Suprapubic skin (tissue), 4 donors: ENCODE measurements at regions not wholly inside any gene's neighbourhood (a gene's known extent, or its start where the extent isn't known, plus 50 kb on each side); places are given as distances from the start of the nearest gene placed in this dataset.

Experiments
- DNase-seq, 2 donors: peaks; one replicate each; pipeline ENCODE4 v3.0.0-alpha.2; 2019; ENCODE audit warnings: low spot score in 2 of 2
- H3K27ac ChIP-seq: fragments of 200-600 bp; sonication (generic); one replicate; pipeline ENCODE4 v1.5.1; 2019
- H3K27me3 ChIP-seq: fragments of 200-600 bp; sonication (generic); one replicate; pipeline ENCODE4 v1.5.1; 2019
- H3K36me3 ChIP-seq: fragments of 200-600 bp; sonication (generic); one replicate; pipeline ENCODE4 v1.5.1; 2019
- H3K4me1 ChIP-seq: fragments of 200-600 bp; sonication (generic); one replicate; pipeline ENCODE4 v1.5.1; 2019
- H3K4me3 ChIP-seq: fragments of 200-600 bp; sonication (generic); one replicate; pipeline ENCODE4 v1.5.1; 2019; ENCODE audit warnings: mild to moderate bottlenecking
- H3K9me3 ChIP-seq: fragments of 200-600 bp; sonication (generic); one replicate; pipeline ENCODE4 v1.5.1; 2019
- CTCF ChIP-seq, 2 donors: fragments of 200-600 bp in 1 of 2; fragments of 450-650 bp in 1 of 2; sonication (generic) in 1 of 2; IDR thresholded peaks; one replicate each; pipeline ENCODE4 v1.5.1; 2016 to 2019; ENCODE audit warnings: antibody characterized with exemption in 2 of 2, mild to moderate bottlenecking in 1 of 2, moderate library complexity in 1 of 2
- EP300 ChIP-seq: sonication (generic); formaldehyde crosslinking; IDR thresholded peaks from one replicate; pipeline ENCODE4 v1.6.1; 2017; ENCODE audit warnings: antibody characterized with exemption
- POLR2A ChIP-seq, 2 donors: fragments of 450-650 bp; IDR thresholded peaks; one replicate each; pipeline ENCODE4 v1.6.1; 2017; ENCODE audit warnings: antibody characterized with exemption in 2 of 2, mild to moderate bottlenecking in 2 of 2, moderate library complexity in 2 of 2
- POLR2AphosphoS5 ChIP-seq, 3 donors: sonication (generic); formaldehyde crosslinking; IDR thresholded peaks; one replicate each; pipeline ENCODE4 v1.6.1; 2017; ENCODE audit warnings: antibody characterized with exemption in 3 of 3
- WGBS: methylation state at CpG from one replicate; pipeline ENCODE4 v1.1.5; 2018; 5-methylcytosine and 5-hydroxymethylcytosine counted together

- no peak for DNase-seq
- TF ChIP-seq POLR2AphosphoS5 (IDR thresholded peaks at IDR 0.05) = no peak
- no peak for TF ChIP-seq CTCF (IDR thresholded peaks at IDR 0.05)
- TF ChIP-seq POLR2A (IDR thresholded peaks at IDR 0.05) = no peak
- TF ChIP-seq EP300 = no peak
Measured at GRCh38 chr13:34320084-34320483, 502.1 kb downstream of the RFC3 start.

GRCh38 chr13:34322014-34322742 is 504.2 kb downstream of the RFC3 start:
- TF ChIP-seq EP300 = no peak
- no peak for TF ChIP-seq POLR2AphosphoS5 (IDR thresholded peaks at IDR 0.05)
- no peak for TF ChIP-seq POLR2A (IDR thresholded peaks at IDR 0.05)
- TF ChIP-seq CTCF (IDR thresholded peaks at IDR 0.05) = no peak
- no peaks in the 10 kb centered on the region for H3K36me3 ChIP-seq
- no peaks in the 10 kb centered on the region for H3K4me1 ChIP-seq
- H3K9me3 ChIP-seq = no peaks in the 10 kb centered on the region
- no peaks in the 10 kb centered on the region for H3K27me3 ChIP-seq
- no peak overlapping the region for H3K27ac ChIP-seq
- WGBS = 86% methylated on average over 9 of the region's 9 CpGs
- DNase-seq = no peak
- H3K4me3 ChIP-seq = no peak overlapping the region

More at GRCh38 chr13:34320084-34320483, 502.1 kb downstream of the RFC3 start:
- Histone ChIP-seq H3K36me3 (no peaks in the 10 kb centered on the region), H3K4me3 (no peak overlapping the region), H3K27me3 (no peaks in the 10 kb centered on the region), H3K9me3 (no peaks in the 10 kb centered on the region), H3K4me1 (no peaks in the 10 kb centered on the region), H3K27ac (no peak overlapping the region)
- 74% methylated on average over 1 of the region's 1 CpG for WGBS

- no peaks in the 10 kb centered on the region for H3K4me1 ChIP-seq
- H3K27ac ChIP-seq = no peak overlapping the region
- no peaks in the 10 kb centered on the region for H3K36me3 ChIP-seq
- no peaks in the 10 kb centered on the region for H3K9me3 ChIP-seq
- 90% methylated on average over 3 of the region's 3 CpGs for WGBS
- no peaks in the 10 kb centered on the region for H3K27me3 ChIP-seq
- H3K4me3 ChIP-seq = no peak overlapping the region
- no peak for DNase-seq
- no peak for TF ChIP-seq POLR2A (IDR thresholded peaks at IDR 0.05)
Measured at GRCh38 chr13:34322743-34323074, 504.8 kb downstream of the RFC3 start.

- Histone ChIP-seq H3K4me1 (no peaks in the 10 kb centered on the region), H3K27ac (no peak overlapping the region), H3K36me3 (no peaks in the 10 kb centered on the region), H3K27me3 (no peaks in the 10 kb centered on the region), H3K9me3 (no peaks in the 10 kb centered on the region), H3K4me3 (no peak overlapping the region)
- DNase-seq = no peak
- WGBS = 71% methylated on average over 20 of the region's 20 CpGs
- TF ChIP-seq EP300 (no peak), POLR2A (IDR thresholded peaks at IDR 0.05) (no peak)
Measured at GRCh38 chr13:34335014-34336007, 517.4 kb downstream of the RFC3 start.

- 83% methylated on average over 1 of the region's 1 CpG for WGBS
- no peak overlapping the region for H3K4me3 ChIP-seq
- no peaks in the 10 kb centered on the region for H3K27me3 ChIP-seq
- H3K9me3 ChIP-seq = no peaks in the 10 kb centered on the region
- H3K27ac ChIP-seq = no peak overlapping the region
- DNase-seq = no peak
- no peaks in the 10 kb centered on the region for H3K36me3 ChIP-seq
- TF ChIP-seq CTCF (IDR thresholded peaks at IDR 0.05) (no peak), EP300 (no peak), POLR2A (IDR thresholded peaks at IDR 0.05) (no peak), POLR2AphosphoS5 (IDR thresholded peaks at IDR 0.05) (no peak)
- no peaks in the 10 kb centered on the region for H3K4me1 ChIP-seq
Measured at GRCh38 chr13:34338102-34338501, 520.2 kb downstream of the RFC3 start.

- Histone ChIP-seq H3K27me3 (no peaks in the 10 kb centered on the region), H3K36me3 (no peaks in the 10 kb centered on the region), H3K27ac (no peak overlapping the region), H3K4me1 (no peaks in the 10 kb centered on the region), H3K9me3 (no peaks in the 10 kb centered on the region), H3K4me3 (no peak overlapping the region)
- DNase-seq = peak in 1 of 2 donors; percentile 78
- TF ChIP-seq CTCF (IDR thresholded peaks at IDR 0.05) = no peak
- no peak for TF ChIP-seq EP300
- no peak for TF ChIP-seq POLR2AphosphoS5 (IDR thresholded peaks at IDR 0.05)
- TF ChIP-seq POLR2A (IDR thresholded peaks at IDR 0.05) = no peak
Measured at GRCh38 chr13:34340534-34340933, 522.6 kb downstream of the RFC3 start.
